ENCODE measurements at regions not wholly inside any gene's neighbourhood (a gene's known extent, or its start where the extent isn't known, plus 50 kb on each side); places are given as distances from the start of the nearest gene placed in this dataset.

GRCh38 chr15:39358441-39359041 is 222.3 kb upstream of the THBS1 start:
- no peak for DNase-seq (ENCODE audit: low read depth)
- no peak overlapping the region for H3K4me3 ChIP-seq (ENCODE audit: low read depth, low read length)
- TF ChIP-seq, protein P1, sequence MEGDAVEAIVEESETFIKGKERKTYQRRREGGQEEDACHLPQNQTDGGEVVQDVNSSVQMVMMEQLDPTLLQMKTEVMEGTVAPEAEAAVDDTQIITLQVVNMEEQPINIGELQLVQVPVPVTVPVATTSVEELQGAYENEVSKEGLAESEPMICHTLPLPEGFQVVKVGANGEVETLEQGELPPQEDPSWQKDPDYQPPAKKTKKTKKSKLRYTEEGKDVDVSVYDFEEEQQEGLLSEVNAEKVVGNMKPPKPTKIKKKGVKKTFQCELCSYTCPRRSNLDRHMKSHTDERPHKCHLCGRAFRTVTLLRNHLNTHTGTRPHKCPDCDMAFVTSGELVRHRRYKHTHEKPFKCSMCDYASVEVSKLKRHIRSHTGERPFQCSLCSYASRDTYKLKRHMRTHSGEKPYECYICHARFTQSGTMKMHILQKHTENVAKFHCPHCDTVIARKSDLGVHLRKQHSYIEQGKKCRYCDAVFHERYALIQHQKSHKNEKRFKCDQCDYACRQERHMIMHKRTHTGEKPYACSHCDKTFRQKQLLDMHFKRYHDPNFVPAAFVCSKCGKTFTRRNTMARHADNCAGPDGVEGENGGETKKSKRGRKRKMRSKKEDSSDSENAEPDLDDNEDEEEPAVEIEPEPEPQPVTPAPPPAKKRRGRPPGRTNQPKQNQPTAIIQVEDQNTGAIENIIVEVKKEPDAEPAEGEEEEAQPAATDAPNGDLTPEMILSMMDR (IDR thresholded peaks at IDR 0.05; ENCODE audit: low read depth, low read length, missing control alignments), result no peak

- no peak overlapping the region for H3K4me3 ChIP-seq (ENCODE audit: low read depth, low read length)
- TF ChIP-seq, protein P1 (IDR thresholded peaks at IDR 0.05; ENCODE audit: low read depth, low read length, missing control alignments), result no peak
- DNase-seq (ENCODE audit: low read depth), result no peak
These were observed 221.1 kb upstream of the THBS1 start for GRCh38 chr15:39359771-39360170.

- no peak overlapping the region for H3K4me3 ChIP-seq (ENCODE audit: low read depth, low read length)
- TF ChIP-seq, protein P1 (IDR thresholded peaks at IDR 0.05; ENCODE audit: low read depth, low read length, missing control alignments), result no peak
- no peak for DNase-seq (ENCODE audit: low read depth)
These were observed 220.4 kb upstream of the THBS1 start for GRCh38 chr15:39360452-39360851.

- no peak for DNase-seq (ENCODE audit: low read depth)
- TF ChIP-seq, protein P1 (IDR thresholded peaks at IDR 0.05; ENCODE audit: low read depth, low read length, missing control alignments), result no peak
- no peak overlapping the region for H3K4me3 ChIP-seq (ENCODE audit: low read depth, low read length)
These were observed 219.4 kb upstream of the THBS1 start for GRCh38 chr15:39361497-39361896.

DNA sequence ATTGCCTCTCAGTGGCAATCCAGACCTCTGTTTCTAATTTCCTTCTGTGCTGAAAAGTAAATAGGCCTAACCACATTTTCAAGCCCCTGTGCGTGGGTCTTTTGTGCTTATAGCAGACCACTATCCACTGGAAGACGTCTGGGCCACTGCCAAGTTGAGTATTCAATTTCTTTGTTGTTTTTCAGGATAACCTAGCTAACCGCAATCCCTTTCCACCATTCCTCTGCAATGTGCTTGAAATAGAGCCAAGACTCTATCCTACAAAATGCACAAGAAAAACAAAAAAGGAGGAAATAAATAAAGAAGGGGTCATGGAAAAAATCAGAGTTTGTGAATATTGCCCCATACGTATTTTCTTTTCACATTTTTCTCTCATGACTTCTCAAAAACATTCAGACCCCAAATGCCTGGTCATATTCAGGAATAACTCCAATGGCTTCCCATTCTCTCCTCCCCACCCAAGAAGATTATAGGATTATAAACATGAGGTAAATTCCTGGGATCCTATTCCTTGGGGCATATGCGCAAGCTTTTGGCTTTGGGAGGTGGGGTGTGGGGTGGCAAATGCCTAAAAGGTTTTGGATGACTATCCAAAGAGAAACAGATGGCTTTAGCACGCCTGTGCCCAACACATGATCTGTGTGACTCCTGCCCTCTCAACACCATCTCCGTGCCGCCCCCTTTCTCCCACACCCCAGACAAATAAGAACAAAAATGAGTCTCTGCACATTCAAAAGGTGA is 217.9 kb upstream of the THBS1 start:
- DNase-seq (ENCODE audit: low read depth), result no peak
- TF ChIP-seq, protein P1 (IDR thresholded peaks at IDR 0.05; ENCODE audit: low read depth, low read length, missing control alignments), result no peak
- H3K4me3 ChIP-seq (ENCODE audit: low read depth, low read length), result no peak overlapping the region

GRCh38 chr15:39363761-39364586 is 216.9 kb upstream of the THBS1 start:
- TF ChIP-seq, protein P1 (IDR thresholded peaks at IDR 0.05; ENCODE audit: low read depth, low read length, missing control alignments), result no peak
- no peak overlapping the region for H3K4me3 ChIP-seq (ENCODE audit: low read depth, low read length)
- DNase-seq (ENCODE audit: low read depth), result no peak
